Panc1 (cell line): ENCODE measurements at regions not wholly inside any gene's neighbourhood (a gene's known extent, or its start where the extent isn't known, plus 50 kb on each side); places are given as distances from the start of the nearest gene placed in this dataset.

Source experiments
- POLR2AphosphoS5 ChIP-seq: IDR thresholded peaks from 2 replicates; pipeline ENCODE4 v1.6.1; 2012; ENCODE audit warnings: mild to moderate bottlenecking, low read depth, low read length, moderate library complexity
- SIN3A ChIP-seq: IDR thresholded peaks from 2 replicates; pipeline ENCODE4 v1.6.1; 2012; ENCODE audit warnings: low read depth, mild to moderate bottlenecking, low read length, moderate library complexity, borderline replicate concordance; ENCODE audit not compliant: insufficient read depth
- TF ChIP-seq, protein P1 (sequence below): fragments of 450-650 bp; IDR thresholded peaks from 2 replicates; pipeline ENCODE4 v1.5.1; 2017; ENCODE audit warnings: mild to moderate bottlenecking
- TF ChIP-seq, protein P2 (sequence below), 2 experiments: IDR thresholded peaks; 2 replicates each; pipeline ENCODE4 v1.6.1; 2011 to 2012; ENCODE audit warnings: low read depth in 2 of 2, control low read depth in 1 of 2, low read length in 1 of 2, mild to moderate bottlenecking in 1 of 2, moderate library complexity in 1 of 2; ENCODE audit not compliant: insufficient read depth in 1 of 2

DNA sequence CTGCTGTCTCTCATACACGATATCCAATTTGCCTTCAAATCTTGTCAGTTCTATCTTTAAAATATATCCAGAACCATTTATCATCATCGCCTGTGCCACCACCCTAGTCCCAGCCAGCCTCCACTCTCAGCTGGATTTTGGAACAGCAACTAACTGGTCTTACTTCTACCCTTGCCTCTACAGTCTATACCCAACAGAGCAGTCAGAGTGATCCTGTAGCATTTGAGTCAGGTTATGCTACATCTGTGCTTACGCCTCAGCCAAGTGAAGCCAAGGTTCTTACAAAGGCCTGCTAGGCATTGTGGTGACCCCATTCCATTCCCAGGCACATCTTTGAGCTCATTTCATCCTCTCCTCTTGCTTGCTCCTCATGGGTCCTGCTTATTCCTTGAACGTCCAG lies 95.7 kb upstream of the ACSL1 start:
- TF ChIP-seq, protein P1, sequence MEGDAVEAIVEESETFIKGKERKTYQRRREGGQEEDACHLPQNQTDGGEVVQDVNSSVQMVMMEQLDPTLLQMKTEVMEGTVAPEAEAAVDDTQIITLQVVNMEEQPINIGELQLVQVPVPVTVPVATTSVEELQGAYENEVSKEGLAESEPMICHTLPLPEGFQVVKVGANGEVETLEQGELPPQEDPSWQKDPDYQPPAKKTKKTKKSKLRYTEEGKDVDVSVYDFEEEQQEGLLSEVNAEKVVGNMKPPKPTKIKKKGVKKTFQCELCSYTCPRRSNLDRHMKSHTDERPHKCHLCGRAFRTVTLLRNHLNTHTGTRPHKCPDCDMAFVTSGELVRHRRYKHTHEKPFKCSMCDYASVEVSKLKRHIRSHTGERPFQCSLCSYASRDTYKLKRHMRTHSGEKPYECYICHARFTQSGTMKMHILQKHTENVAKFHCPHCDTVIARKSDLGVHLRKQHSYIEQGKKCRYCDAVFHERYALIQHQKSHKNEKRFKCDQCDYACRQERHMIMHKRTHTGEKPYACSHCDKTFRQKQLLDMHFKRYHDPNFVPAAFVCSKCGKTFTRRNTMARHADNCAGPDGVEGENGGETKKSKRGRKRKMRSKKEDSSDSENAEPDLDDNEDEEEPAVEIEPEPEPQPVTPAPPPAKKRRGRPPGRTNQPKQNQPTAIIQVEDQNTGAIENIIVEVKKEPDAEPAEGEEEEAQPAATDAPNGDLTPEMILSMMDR = no peak
- TF ChIP-seq POLR2AphosphoS5 (no peak), SIN3A (no peak)
- TF ChIP-seq, protein P2, sequence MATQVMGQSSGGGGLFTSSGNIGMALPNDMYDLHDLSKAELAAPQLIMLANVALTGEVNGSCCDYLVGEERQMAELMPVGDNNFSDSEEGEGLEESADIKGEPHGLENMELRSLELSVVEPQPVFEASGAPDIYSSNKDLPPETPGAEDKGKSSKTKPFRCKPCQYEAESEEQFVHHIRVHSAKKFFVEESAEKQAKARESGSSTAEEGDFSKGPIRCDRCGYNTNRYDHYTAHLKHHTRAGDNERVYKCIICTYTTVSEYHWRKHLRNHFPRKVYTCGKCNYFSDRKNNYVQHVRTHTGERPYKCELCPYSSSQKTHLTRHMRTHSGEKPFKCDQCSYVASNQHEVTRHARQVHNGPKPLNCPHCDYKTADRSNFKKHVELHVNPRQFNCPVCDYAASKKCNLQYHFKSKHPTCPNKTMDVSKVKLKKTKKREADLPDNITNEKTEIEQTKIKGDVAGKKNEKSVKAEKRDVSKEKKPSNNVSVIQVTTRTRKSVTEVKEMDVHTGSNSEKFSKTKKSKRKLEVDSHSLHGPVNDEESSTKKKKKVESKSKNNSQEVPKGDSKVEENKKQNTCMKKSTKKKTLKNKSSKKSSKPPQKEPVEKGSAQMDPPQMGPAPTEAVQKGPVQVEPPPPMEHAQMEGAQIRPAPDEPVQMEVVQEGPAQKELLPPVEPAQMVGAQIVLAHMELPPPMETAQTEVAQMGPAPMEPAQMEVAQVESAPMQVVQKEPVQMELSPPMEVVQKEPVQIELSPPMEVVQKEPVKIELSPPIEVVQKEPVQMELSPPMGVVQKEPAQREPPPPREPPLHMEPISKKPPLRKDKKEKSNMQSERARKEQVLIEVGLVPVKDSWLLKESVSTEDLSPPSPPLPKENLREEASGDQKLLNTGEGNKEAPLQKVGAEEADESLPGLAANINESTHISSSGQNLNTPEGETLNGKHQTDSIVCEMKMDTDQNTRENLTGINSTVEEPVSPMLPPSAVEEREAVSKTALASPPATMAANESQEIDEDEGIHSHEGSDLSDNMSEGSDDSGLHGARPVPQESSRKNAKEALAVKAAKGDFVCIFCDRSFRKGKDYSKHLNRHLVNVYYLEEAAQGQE (IDR thresholded peaks at IDR 0.05; ENCODE audit: insufficient read depth in 1 of 2, low read depth in 2 of 2, low read length in 1 of 2) = no peak
